ENCODE measurements at regions not wholly inside any gene's neighbourhood (a gene's known extent, or its start where the extent isn't known, plus 50 kb on each side); places are given as distances from the start of the nearest gene placed in this dataset.

GRCh38 chr12:107309020-107309419 is 215.7 kb upstream of the CRY1 start:
- intact Hi-C loops (cut with DNase I) = no loop called here
- no peak for DNase-seq (ENCODE audit: missing footprints)
- no peak for ATAC-seq

- DNase-seq (ENCODE audit: missing footprints) (no peak), ATAC-seq (no peak)
- intact Hi-C loops (cut with DNase I) = no loop called here
Observed at GRCh38 chr12:107310621-107311020, 217.3 kb upstream of the CRY1 start.

GRCh38 chr12:107311682-107312081 is 218.3 kb upstream of the CRY1 start:
- no peak for ATAC-seq
- intact Hi-C loops (cut with DNase I) = no loop called here
- DNase-seq (ENCODE audit: missing footprints) = no peak

GRCh38 chr12:107317751-107318555 is 224.6 kb upstream of the CRY1 start:
- peak; percentile 93 for ATAC-seq
- intact Hi-C loops (cut with DNase I) = no loop called here

GRCh38 chr12:107318556-107318805 is 225.1 kb upstream of the CRY1 start:
- intact Hi-C loops (cut with DNase I) = no loop called here
- ATAC-seq = peak; percentile 11
- DNase-seq (ENCODE audit: missing footprints) = peak; percentile 70

More at GRCh38 chr12:107317751-107318555, 224.6 kb upstream of the CRY1 start:
- DNase-seq (ENCODE audit: missing footprints) = peak; percentile 92

GRCh38 chr12:107318806-107319532 is 225.6 kb upstream of the CRY1 start:
- DNase-seq (ENCODE audit: missing footprints) = peak; percentile 78
- peak; percentile 14 for ATAC-seq
- intact Hi-C loops (cut with DNase I) = no loop called here

GRCh38 chr12:107319533-107320032 is 226.2 kb upstream of the CRY1 start:
- no peak for ATAC-seq
- intact Hi-C loops (cut with DNase I) = no loop called here
- DNase-seq (ENCODE audit: missing footprints) = no peak

GRCh38 chr12:107320033-107320928 is 226.9 kb upstream of the CRY1 start:
- no peak for DNase-seq (ENCODE audit: missing footprints)
- intact Hi-C loops (cut with DNase I) = no loop called here
- no peak for ATAC-seq

GRCh38 chr12:107320929-107321631 is 227.7 kb upstream of the CRY1 start:
- no peak for ATAC-seq
- DNase-seq (ENCODE audit: missing footprints) = peak; percentile 82
- intact Hi-C loops (cut with DNase I) = no loop called here

GRCh38 chr12:107322063-107322462 is 228.7 kb upstream of the CRY1 start:
- intact Hi-C loops (cut with DNase I) = no loop called here
- no peak for ATAC-seq
- DNase-seq (ENCODE audit: missing footprints) = no peak

- DNase-seq (ENCODE audit: missing footprints) (no peak), ATAC-seq (no peak)
- intact Hi-C loops (cut with DNase I) = no loop called here
Observed at GRCh38 chr12:107325075-107325608, 231.8 kb upstream of the CRY1 start.

- DNase-seq (ENCODE audit: missing footprints) = no peak
Observed at GRCh38 chr12:107326237-107326636, 232.9 kb upstream of the CRY1 start.

GRCh38 chr12:107327651-107328182 is 234.4 kb upstream of the CRY1 start:
- DNase-seq (ENCODE audit: missing footprints) = no peak
- ATAC-seq = no peak
- intact Hi-C loops (cut with DNase I) = no loop called here

More at GRCh38 chr12:107326237-107326636, 232.9 kb upstream of the CRY1 start:
- no peak for ATAC-seq
- intact Hi-C loops (cut with DNase I) = no loop called here

GRCh38 chr12:107328442-107329133 is 235.2 kb upstream of the CRY1 start:
- DNase-seq (ENCODE audit: missing footprints) = no peak
- ATAC-seq = no peak
- intact Hi-C loops (cut with DNase I) = no loop called here

- no peak for DNase-seq (ENCODE audit: missing footprints)
- no peak for ATAC-seq
- intact Hi-C loops (cut with DNase I) = no loop called here
Observed at GRCh38 chr12:107329569-107330324, 236.4 kb upstream of the CRY1 start.

- intact Hi-C loops (cut with DNase I) = no loop called here
- ATAC-seq (no peak), DNase-seq (ENCODE audit: missing footprints) (no peak)
Observed at GRCh38 chr12:107330831-107331431, 237.6 kb upstream of the CRY1 start.

GRCh38 chr12:107331471-107331870 is 238.1 kb upstream of the CRY1 start:
- intact Hi-C loops (cut with DNase I) = no loop called here
- ATAC-seq (no peak), DNase-seq (ENCODE audit: missing footprints) (no peak)
